OCI-LY7 (cell line): ENCODE measurements at regions not wholly inside any gene's neighbourhood (a gene's known extent, or its start where the extent isn't known, plus 50 kb on each side); places are given as distances from the start of the nearest gene placed in this dataset.

ENCODE experiments used
- EZH2phosphoT487 ChIP-seq: fragments of 200-600 bp; sonication (generic); IDR thresholded peaks from 2 replicates; pipeline ENCODE4 v1.6.1; 2018; ENCODE audit warnings: low read depth, borderline replicate concordance, mild to moderate bottlenecking, mixed run types, antibody characterized with exemption, low read length, moderate library complexity, mixed read lengths
- TF ChIP-seq, protein P1 (sequence below): fragments of 200-600 bp; sonication (generic); conservative IDR thresholded peaks from 2 replicates; pipeline ENCODE4 v1.5.1; 2014; ENCODE audit warnings: mild to moderate bottlenecking, antibody characterized with exemption, low read length, moderate library complexity, mixed read lengths

DNA sequence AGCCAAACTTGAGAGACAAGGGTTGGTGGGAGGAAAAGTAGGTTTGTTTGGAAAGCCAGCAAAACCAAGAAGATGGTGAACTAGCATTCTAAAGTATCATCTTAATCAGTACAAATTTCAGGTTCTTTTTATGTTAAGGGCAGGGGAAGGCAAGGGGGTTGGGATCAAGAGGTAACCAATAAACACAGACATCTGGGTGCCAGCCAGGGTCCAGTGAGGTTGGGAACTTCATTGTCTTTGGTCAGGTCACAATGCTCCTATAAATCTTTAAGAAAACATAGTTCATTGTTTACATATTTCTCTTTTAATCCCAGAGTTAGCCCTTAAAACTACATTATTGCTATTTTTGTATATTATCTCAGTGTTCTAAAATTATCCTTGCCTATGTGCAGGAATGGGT, 126.2 kb upstream of the NR5A2 start:
- TF ChIP-seq, protein P1, sequence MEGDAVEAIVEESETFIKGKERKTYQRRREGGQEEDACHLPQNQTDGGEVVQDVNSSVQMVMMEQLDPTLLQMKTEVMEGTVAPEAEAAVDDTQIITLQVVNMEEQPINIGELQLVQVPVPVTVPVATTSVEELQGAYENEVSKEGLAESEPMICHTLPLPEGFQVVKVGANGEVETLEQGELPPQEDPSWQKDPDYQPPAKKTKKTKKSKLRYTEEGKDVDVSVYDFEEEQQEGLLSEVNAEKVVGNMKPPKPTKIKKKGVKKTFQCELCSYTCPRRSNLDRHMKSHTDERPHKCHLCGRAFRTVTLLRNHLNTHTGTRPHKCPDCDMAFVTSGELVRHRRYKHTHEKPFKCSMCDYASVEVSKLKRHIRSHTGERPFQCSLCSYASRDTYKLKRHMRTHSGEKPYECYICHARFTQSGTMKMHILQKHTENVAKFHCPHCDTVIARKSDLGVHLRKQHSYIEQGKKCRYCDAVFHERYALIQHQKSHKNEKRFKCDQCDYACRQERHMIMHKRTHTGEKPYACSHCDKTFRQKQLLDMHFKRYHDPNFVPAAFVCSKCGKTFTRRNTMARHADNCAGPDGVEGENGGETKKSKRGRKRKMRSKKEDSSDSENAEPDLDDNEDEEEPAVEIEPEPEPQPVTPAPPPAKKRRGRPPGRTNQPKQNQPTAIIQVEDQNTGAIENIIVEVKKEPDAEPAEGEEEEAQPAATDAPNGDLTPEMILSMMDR = no peak
- no peak for TF ChIP-seq EZH2phosphoT487
